H9 (cell line): ENCODE measurements at regions not wholly inside any gene's neighbourhood (a gene's known extent, or its start where the extent isn't known, plus 50 kb on each side); places are given as distances from the start of the nearest gene placed in this dataset.

ENCODE experiments used
- DNase-seq: peaks from one replicate; pipeline ENCODE4 v3.0.0-alpha.2; 2017
- H2AFZ ChIP-seq: one replicate; pipeline ENCODE4 v1.6.1; 2013; ENCODE audit warnings: mild to moderate bottlenecking, low read length, control low read depth, moderate library complexity
- H2AK5ac ChIP-seq: 2 replicates; pipeline ENCODE4 v1.6.1; 2013; ENCODE audit warnings: low read length, control low read depth, mixed read lengths; ENCODE audit not compliant: insufficient read length
- H2BK120ac ChIP-seq: one replicate; pipeline ENCODE4 v1.6.1; 2013; ENCODE audit warnings: low read depth, mild to moderate bottlenecking, low read length, control low read depth, inconsistent platforms; ENCODE audit not compliant: poor library complexity, severe bottlenecking
- H2BK12ac ChIP-seq: 2 replicates; pipeline ENCODE4 v1.6.1; 2013; ENCODE audit warnings: low read length, control low read depth, mixed read lengths, low read depth; ENCODE audit not compliant: insufficient read length
- H2BK15ac ChIP-seq: 2 replicates; pipeline ENCODE4 v1.6.1; 2013; ENCODE audit warnings: low read depth, low read length, control low read depth
- H2BK20ac ChIP-seq: one replicate; pipeline ENCODE4 v1.6.1; 2013; ENCODE audit warnings: low read depth, mild to moderate bottlenecking, low read length, control low read depth, inconsistent platforms; ENCODE audit not compliant: poor library complexity, severe bottlenecking
- H2BK5ac ChIP-seq: 2 replicates; pipeline ENCODE4 v1.6.1; 2013; ENCODE audit warnings: low read length, control low read depth, mixed read lengths; ENCODE audit not compliant: insufficient read length
- H3K14ac ChIP-seq: 2 replicates; pipeline ENCODE4 v1.6.1; 2013; ENCODE audit warnings: low read length, control low read depth; ENCODE audit not compliant: insufficient read depth
- H3K18ac ChIP-seq: 2 replicates; pipeline ENCODE4 v1.6.1; 2013; ENCODE audit warnings: low read depth, mild to moderate bottlenecking, mixed read lengths, low read length, control low read depth; ENCODE audit not compliant: insufficient read length
- H3K23ac ChIP-seq: 2 replicates; pipeline ENCODE4 v1.6.1; 2013; ENCODE audit warnings: low read length, control low read depth, mixed read lengths, low read depth; ENCODE audit not compliant: insufficient read length
- H3K23me2 ChIP-seq: 2 replicates; pipeline ENCODE4 v1.6.1; 2013; ENCODE audit warnings: low read depth, mild to moderate bottlenecking, mixed read lengths, low read length, control low read depth; ENCODE audit not compliant: insufficient read length, poor library complexity, severe bottlenecking
- H3K27ac ChIP-seq: 2 replicates; pipeline ENCODE4 v1.5.1; 2013; ENCODE audit warnings: low read length, control low read depth, mixed read lengths, low read depth; ENCODE audit not compliant: insufficient read length
- H3K27me3 ChIP-seq: 2 replicates; pipeline ENCODE4 v1.6.1; 2013; ENCODE audit warnings: low read length, control low read depth, inconsistent platforms; ENCODE audit not compliant: insufficient read depth
- H3K4ac ChIP-seq: 2 replicates; pipeline ENCODE4 v1.6.1; 2013; ENCODE audit warnings: low read depth, mild to moderate bottlenecking, control low read depth, inconsistent platforms, low read length, moderate library complexity
- H3K4me1 ChIP-seq: 2 replicates; pipeline ENCODE4 v1.6.1; 2013; ENCODE audit warnings: low read length, control low read depth, inconsistent platforms; ENCODE audit not compliant: insufficient read depth
- H3K4me2 ChIP-seq: 2 replicates; pipeline ENCODE4 v1.6.1; 2013; ENCODE audit warnings: low read length, control low read depth, mixed read lengths; ENCODE audit not compliant: insufficient read length, insufficient read depth
- H3K56ac ChIP-seq: 2 replicates; pipeline ENCODE4 v1.6.1; 2013; ENCODE audit warnings: low read depth, mild to moderate bottlenecking, mixed read lengths, low read length, control low read depth; ENCODE audit not compliant: insufficient read length
- H3K79me1 ChIP-seq: 2 replicates; pipeline ENCODE4 v1.6.1; 2013; ENCODE audit warnings: low read depth, mild to moderate bottlenecking, moderate library complexity, low read length, control low read depth, inconsistent platforms; ENCODE audit not compliant: insufficient read depth, poor library complexity, severe bottlenecking
- H3K79me2 ChIP-seq: 2 replicates; pipeline ENCODE4 v1.6.1; 2013; ENCODE audit warnings: low read length, control low read depth, inconsistent platforms; ENCODE audit not compliant: insufficient read depth
- H3K9ac ChIP-seq: 2 replicates; pipeline ENCODE4 v1.6.1; 2013; ENCODE audit warnings: low read length, control low read depth, mixed read lengths; ENCODE audit not compliant: insufficient read length; ENCODE audit errors: extremely low read depth
- H3K9me3 ChIP-seq: one replicate; pipeline ENCODE4 v1.6.1; 2013; ENCODE audit warnings: low read depth, low read length, inconsistent platforms; ENCODE audit not compliant: control insufficient read depth
- H3T11ph ChIP-seq: one replicate; pipeline ENCODE4 v1.6.1; 2013; ENCODE audit warnings: mild to moderate bottlenecking, low read length, control low read depth, inconsistent platforms
- H4K20me1 ChIP-seq: one replicate; pipeline ENCODE4 v1.6.1; 2013; ENCODE audit not compliant: control insufficient read depth, insufficient read length, insufficient read depth
- H4K5ac ChIP-seq: 2 replicates; pipeline ENCODE4 v1.6.1; 2013; ENCODE audit warnings: low read depth, mild to moderate bottlenecking, mixed read lengths, low read length, control low read depth; ENCODE audit not compliant: insufficient read length
- H4K8ac ChIP-seq: replicated peaks from 2 replicates; pipeline ENCODE4 v1.6.1; 2013; ENCODE audit warnings: low read length, control low read depth, mixed read lengths, low read depth; ENCODE audit not compliant: insufficient read length
- H4K91ac ChIP-seq: 2 replicates; pipeline ENCODE4 v1.6.1; 2013; ENCODE audit warnings: low read depth, mild to moderate bottlenecking, moderate library complexity, mixed read lengths, low read length, control low read depth; ENCODE audit not compliant: insufficient read length
- H3K27ac Mint-ChIP-seq, 3 experiments: 2 replicates in 2 of 3; 3 replicates in 1 of 3; pipeline ENCODE4 v1.8.0; 2020 to 2021; ENCODE audit warnings: mixed read lengths in 3 of 3, mild to moderate bottlenecking in 1 of 3, moderate library complexity in 1 of 3
- H3K27me3 Mint-ChIP-seq: 2 replicates; pipeline ENCODE4 v1.8.0; 2021; ENCODE audit warnings: low read depth, mild to moderate bottlenecking, moderate library complexity, mixed read lengths
- H3K36me3 Mint-ChIP-seq, 3 experiments: 2 replicates in 2 of 3; 3 replicates in 1 of 3; pipeline ENCODE4 v1.8.0; 2020 to 2021; ENCODE audit warnings: low read depth in 3 of 3, mixed read lengths in 3 of 3; ENCODE audit not compliant: insufficient read depth in 1 of 3
- H3K4me1 Mint-ChIP-seq, 2 experiments: 2 replicates each; pipeline ENCODE4 v1.8.0; 2020; ENCODE audit warnings: mixed read lengths in 2 of 2
- H3K4me3 Mint-ChIP-seq, 2 experiments: 2 replicates in 1 of 2; 3 replicates in 1 of 2; pipeline ENCODE4 v1.8.0; 2020 to 2021; ENCODE audit warnings: mild to moderate bottlenecking in 2 of 2, mixed read lengths in 2 of 2, moderate library complexity in 1 of 2
- H3K9me3 Mint-ChIP-seq, 2 experiments: 2 replicates in 1 of 2; 3 replicates in 1 of 2; pipeline ENCODE4 v1.8.0; 2020; ENCODE audit warnings: mild to moderate bottlenecking in 2 of 2, mixed read lengths in 2 of 2, moderate library complexity in 1 of 2
- CTCF ChIP-seq: fragments of 200-600 bp; sonication (generic); conservative IDR thresholded peaks from 3 replicates; pipeline ENCODE4 v1.8.0; 2021; ENCODE audit warnings: antibody characterized with exemption, mild to moderate bottlenecking
- whole genome bisulfite sequencing: extraction: QIAGEN DNeasy Blood & Tissue Kit; methylation state at CpG from one replicate; pipeline ENCODE4 v1.1.7; 2013; ENCODE audit warnings: missing lambda C conversion rate, low lambda C conversion rate, mixed read lengths; ENCODE audit not compliant: insufficient read length; ENCODE audit errors: extremely low coverage; 5-methylcytosine and 5-hydroxymethylcytosine counted together

GRCh38 chr17:34203018-34203638 lies 52.0 kb upstream of the CCL2 start:
- H4K8ac ChIP-seq = no peak overlapping the region
- no peaks in the 10 kb centered on the region for H3K79me2 ChIP-seq
- no peak overlapping the region for H2BK20ac ChIP-seq
- H2BK12ac ChIP-seq = no peak overlapping the region
- no peaks in the 10 kb centered on the region for H3K23me2 ChIP-seq
- H3K9me3 ChIP-seq = no peaks in the 10 kb centered on the region
- Mint-ChIP-seq H3K4me3 (no peak overlapping the region), H3K4me1 (peaks cover 2 to 6% of the 10 kb centered on the region in 2 experiments; a peak in 3 of 4 replicates), H3K9me3 (peaks cover 0 to 9% of the 10 kb centered on the region in 2 experiments; a peak in 4 of 5 replicates), H3K27me3 (peaks cover 15% of the 10 kb centered on the region), H3K27ac (no peak overlapping the region), H3K36me3 (0 out of 7 replicates have a peak, but pooled peaks cover 0 to 4% (median 0%) of the 10 kb centered on the region in 3 experiments)
- no peaks in the 10 kb centered on the region for H3K4me1 ChIP-seq
- TF ChIP-seq CTCF = no peak
- H3K4me2 ChIP-seq = no peak overlapping the region
- no peak overlapping the region for H3K27ac ChIP-seq
- no peak overlapping the region for H3T11ph ChIP-seq
- WGBS = no CpG with 5 or more reads among the region's 4 CpGs
- H3K14ac ChIP-seq = no peak overlapping the region
- H2AFZ ChIP-seq = no peak overlapping the region
- H4K20me1 ChIP-seq = no peaks in the 10 kb centered on the region
- no peaks in the 10 kb centered on the region for H3K27me3 ChIP-seq
- H2BK120ac ChIP-seq = no peak overlapping the region
- no peak overlapping the region for H2BK15ac ChIP-seq
- no peaks in the 10 kb centered on the region for H3K79me1 ChIP-seq
- no peak for DNase-seq
- no peak overlapping the region for H3K23ac ChIP-seq
- no peak overlapping the region for H2AK5ac ChIP-seq
- H3K4ac ChIP-seq = no peak overlapping the region
- H3K9ac ChIP-seq = no peak overlapping the region
- H2BK5ac ChIP-seq = no peak overlapping the region
- no peak overlapping the region for H4K5ac ChIP-seq
- no peak overlapping the region for H3K56ac ChIP-seq
- no peak overlapping the region for H4K91ac ChIP-seq
- H3K18ac ChIP-seq = no peak overlapping the region
